SK-N-SH (cell line): ENCODE measurements at regions not wholly inside any gene's neighbourhood (a gene's known extent, or its start where the extent isn't known, plus 50 kb on each side); places are given as distances from the start of the nearest gene placed in this dataset.

Experiments
- CTCF ChIA-PET: fragments of 300-600, 350-600 bp; formaldehyde crosslinking; extraction: SDS; loops from one replicate; lab custom pipeline; 2021; lab: Yijun Ruan, JAX
- POLR2A ChIA-PET: fragments of 350-600 bp; sonication (Branson Sonifier 250); formaldehyde crosslinking; extraction: SDS; loops from one replicate; lab custom pipeline; 2020; ENCODE audit warnings: antibody characterized with exemption, inconsistent platforms; lab: Yijun Ruan, JAX
- DNase-seq: peaks from one replicate; pipeline ENCODE4 v3.0.0; 2012
- H2AFZ ChIP-seq: fragments of 200-600 bp; sonication (generic); 2 replicates; pipeline ENCODE4 v1.8.1; 2016; ENCODE audit warnings: antibody characterized with exemption, mild to moderate bottlenecking, low read depth
- H3F3A ChIP-seq: fragments of 200-600 bp; sonication (generic); replicated peaks from 2 replicates; pipeline ENCODE3; 2016; ENCODE audit warnings: antibody characterized with exemption, mild to moderate bottlenecking; ENCODE audit not compliant: insufficient read depth
- H3K27ac ChIP-seq, 2 experiments: fragments of 200-500 bp in 1 of 2; fragments of 200-600 bp in 1 of 2; sonication (Bioruptor generic) in 1 of 2; sonication (generic), shearing (Covaris generic) in 1 of 2; 2 replicates each; pipeline versions ENCODE4 v1.5.1 to v1.6.1; 2014 to 2016; ENCODE audit warnings: low read depth in 2 of 2, inconsistent platforms in 1 of 2, low read length in 1 of 2, mild to moderate bottlenecking in 1 of 2, mixed read lengths in 1 of 2
- H3K27me3 ChIP-seq: fragments of 200-600 bp; sonication (generic), shearing (Covaris generic); 2 replicates; pipeline ENCODE4 v1.6.1; 2016; ENCODE audit warnings: mixed run types; ENCODE audit not compliant: insufficient read depth
- H3K36me3 ChIP-seq, 2 experiments: fragments of 200-500 bp in 1 of 2; fragments of 200-600 bp in 1 of 2; sonication (Bioruptor generic) in 1 of 2; sonication (generic) in 1 of 2; replicated peaks in 1 of 2; 2 replicates each; pipeline versions ENCODE3 to v1.5.1; 2014 to 2016; ENCODE audit warnings: low read length in 1 of 2, mild to moderate bottlenecking in 1 of 2; ENCODE audit not compliant: insufficient read depth in 2 of 2, control insufficient read depth in 1 of 2
- H3K4me1 ChIP-seq, 2 experiments: fragments of 200-500 bp in 1 of 2; fragments of 200-600 bp in 1 of 2; sonication (Bioruptor generic) in 1 of 2; sonication (generic), shearing (Covaris generic) in 1 of 2; 2 replicates each; pipeline versions ENCODE4 v1.5.1 to v1.6.1; 2014 to 2016; ENCODE audit warnings: low read depth in 1 of 2, low read length in 1 of 2, mixed run types in 1 of 2; ENCODE audit not compliant: insufficient read depth in 2 of 2, control insufficient read depth in 1 of 2
- H3K4me2 ChIP-seq: fragments of 200-600 bp; sonication (generic), shearing (Covaris generic); 2 replicates; pipeline ENCODE4 v1.6.1; 2017; ENCODE audit warnings: mixed run types
- H3K4me3 ChIP-seq, 2 experiments: fragments of 200-500 bp in 1 of 2; fragments of 200-600 bp in 1 of 2; sonication (Bioruptor generic) in 1 of 2; sonication (generic), shearing (Covaris generic) in 1 of 2; 2 replicates each; pipeline versions ENCODE4 v1.5.1 to v1.8.1; 2014 to 2016; ENCODE audit warnings: low read depth in 2 of 2, inconsistent platforms in 1 of 2, low read length in 1 of 2, mild to moderate bottlenecking in 1 of 2, mixed read lengths in 1 of 2, moderate library complexity in 1 of 2
- H3K79me2 ChIP-seq: fragments of 200-600 bp; sonication (generic); 2 replicates; pipeline ENCODE4 v1.8.1; 2017; ENCODE audit warnings: mild to moderate bottlenecking; ENCODE audit not compliant: insufficient read depth
- H3K9ac ChIP-seq: fragments of 200-600 bp; sonication (generic); 2 replicates; pipeline ENCODE4 v1.6.1; 2017; ENCODE audit warnings: mixed run types
- H3K9me2 ChIP-seq: fragments of 200-600 bp; sonication (generic); 2 replicates; pipeline ENCODE4 v1.6.1; 2017; ENCODE audit warnings: mixed run types
- H3K9me3 ChIP-seq: fragments of 200-600 bp; sonication (generic); 2 replicates; pipeline ENCODE4 v1.6.1; 2017; ENCODE audit warnings: mixed run types, mild to moderate bottlenecking, moderate library complexity
- H4K20me1 ChIP-seq: fragments of 200-600 bp; sonication (generic); 2 replicates; pipeline ENCODE4 v1.6.1; 2017; ENCODE audit warnings: mild to moderate bottlenecking, mixed run types; ENCODE audit not compliant: insufficient read depth
- EP300 ChIP-seq, 2 experiments: IDR thresholded peaks; 2 replicates each; pipeline versions ENCODE4 v1.4.0 to v1.6.1; 2012; ENCODE audit warnings: borderline replicate concordance in 1 of 2, low read depth in 1 of 2, low read length in 1 of 2
- EZH2phosphoT487 ChIP-seq: fragments of 200-600 bp; sonication (generic); IDR thresholded peaks from 2 replicates; pipeline ENCODE4 v1.6.1; 2017; ENCODE audit warnings: low read depth, mixed run types, mild to moderate bottlenecking, antibody characterized with exemption, moderate library complexity, borderline replicate concordance
- GABPA ChIP-seq: IDR thresholded peaks from 2 replicates; pipeline ENCODE4 v1.4.0; 2012; ENCODE audit warnings: low read depth, mild to moderate bottlenecking
- GATA2 ChIP-seq: sonication (generic); formaldehyde crosslinking; IDR thresholded peaks from 2 replicates; pipeline ENCODE4 v1.5.0; 2020; ENCODE audit warnings: mild to moderate bottlenecking, missing genetic modification reagents
- JUND ChIP-seq: IDR thresholded peaks from 2 replicates; pipeline ENCODE4 v1.4.0; 2012
- MXI1 ChIP-seq: IDR thresholded peaks from 2 replicates; pipeline ENCODE4 v1.6.1; 2012; ENCODE audit warnings: mild to moderate bottlenecking, low read depth, low read length, improper control_type of control experiment
- RCOR1 ChIP-seq: fragments of 150-350 bp; IDR thresholded peaks from 2 replicates; pipeline ENCODE4 v1.6.1; 2017; ENCODE audit warnings: antibody characterized with exemption, low read length
- SMC3 ChIP-seq: IDR thresholded peaks from 2 replicates; pipeline ENCODE4 v1.6.1; 2012; ENCODE audit warnings: low read depth, low read length, improper control_type of control experiment
- TAF1 ChIP-seq: IDR thresholded peaks from 2 replicates; pipeline ENCODE4 v1.6.1; 2012; ENCODE audit warnings: low read depth, mild to moderate bottlenecking, low read length, moderate library complexity, borderline replicate concordance
- TCF12 ChIP-seq: IDR thresholded peaks from 2 replicates; pipeline ENCODE4 v1.4.0; 2012
- TEAD4 ChIP-seq: IDR thresholded peaks from 2 replicates; pipeline ENCODE4 v1.4.0; 2012; ENCODE audit warnings: mild to moderate bottlenecking, borderline replicate concordance; ENCODE audit not compliant: insufficient read depth
- WGBS: methylation state at CpG from one replicate; pipeline ENCODE4 v1.1.6; 2017; ENCODE audit warnings: low lambda C conversion rate; 5-methylcytosine and 5-hydroxymethylcytosine counted together
- TF ChIP-seq, protein P1 (sequence below): IDR thresholded peaks from 2 replicates; pipeline ENCODE4 v1.4.0; 2012; ENCODE audit warnings: low read depth, borderline replicate concordance
- TF ChIP-seq, protein P2 (sequence below): fragments of 150-350 bp; IDR thresholded peaks from 2 replicates; pipeline ENCODE4 v1.6.1; 2017; ENCODE audit warnings: antibody characterized with exemption, low read length, low read depth, borderline replicate concordance
- TF ChIP-seq, protein P3 (sequence below): IDR thresholded peaks from 2 replicates; pipeline ENCODE4 v1.4.0; 2012; ENCODE audit warnings: low read depth, borderline replicate concordance
- TF ChIP-seq, protein P4 (sequence below): IDR thresholded peaks from 2 replicates; pipeline ENCODE4 v1.6.1; 2012; ENCODE audit warnings: mild to moderate bottlenecking, low read depth, low read length, moderate library complexity

DNA sequence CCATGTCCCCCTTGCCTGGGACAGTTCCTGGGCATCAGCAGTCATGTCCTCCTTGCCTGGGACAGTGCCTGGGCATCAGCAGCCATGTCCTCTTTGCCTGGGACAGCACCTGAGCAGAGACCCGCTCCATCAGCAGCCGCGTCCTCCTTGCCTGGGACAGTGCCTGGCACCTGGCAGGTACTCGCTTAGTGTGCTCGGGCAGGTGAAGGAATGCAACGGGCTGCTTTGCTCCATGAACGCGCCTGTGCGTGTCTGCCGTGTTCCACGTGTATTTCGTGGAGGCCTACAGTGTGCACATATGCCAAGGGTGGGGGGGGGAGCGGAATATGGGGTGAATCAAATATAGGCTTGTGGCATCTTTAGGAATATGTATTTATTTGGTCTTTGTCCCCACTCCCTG is 1490.7 kb downstream of the TBC1D22A start:
- no peak overlapping the region for H3K4me3 ChIP-seq
- no peaks in the 10 kb centered on the region for H3K36me3 ChIP-seq
- no peaks in the 10 kb centered on the region for H3K4me1 ChIP-seq
- TF ChIP-seq GATA2 (CRISPR knock-in tag) (no peak), TAF1 (no peak), EZH2phosphoT487 (no peak), EP300 (IDR thresholded peaks at IDR 0.05; ENCODE audit: borderline replicate concordance in 1 of 2, low read depth in 1 of 2, low read length in 1 of 2) (no peak), GABPA (no peak), RCOR1 (no peak), MXI1 (no peak), TEAD4 (no peak), TCF12 (no peak), JUND (no peak), SMC3 (no peak)
- TF ChIP-seq, protein P1, sequence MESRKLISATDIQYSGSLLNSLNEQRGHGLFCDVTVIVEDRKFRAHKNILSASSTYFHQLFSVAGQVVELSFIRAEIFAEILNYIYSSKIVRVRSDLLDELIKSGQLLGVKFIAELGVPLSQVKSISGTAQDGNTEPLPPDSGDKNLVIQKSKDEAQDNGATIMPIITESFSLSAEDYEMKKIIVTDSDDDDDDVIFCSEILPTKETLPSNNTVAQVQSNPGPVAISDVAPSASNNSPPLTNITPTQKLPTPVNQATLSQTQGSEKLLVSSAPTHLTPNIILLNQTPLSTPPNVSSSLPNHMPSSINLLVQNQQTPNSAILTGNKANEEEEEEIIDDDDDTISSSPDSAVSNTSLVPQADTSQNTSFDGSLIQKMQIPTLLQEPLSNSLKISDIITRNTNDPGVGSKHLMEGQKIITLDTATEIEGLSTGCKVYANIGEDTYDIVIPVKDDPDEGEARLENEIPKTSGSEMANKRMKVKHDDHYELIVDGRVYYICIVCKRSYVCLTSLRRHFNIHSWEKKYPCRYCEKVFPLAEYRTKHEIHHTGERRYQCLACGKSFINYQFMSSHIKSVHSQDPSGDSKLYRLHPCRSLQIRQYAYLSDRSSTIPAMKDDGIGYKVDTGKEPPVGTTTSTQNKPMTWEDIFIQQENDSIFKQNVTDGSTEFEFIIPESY: no peak
- TF ChIP-seq, protein P2, sequence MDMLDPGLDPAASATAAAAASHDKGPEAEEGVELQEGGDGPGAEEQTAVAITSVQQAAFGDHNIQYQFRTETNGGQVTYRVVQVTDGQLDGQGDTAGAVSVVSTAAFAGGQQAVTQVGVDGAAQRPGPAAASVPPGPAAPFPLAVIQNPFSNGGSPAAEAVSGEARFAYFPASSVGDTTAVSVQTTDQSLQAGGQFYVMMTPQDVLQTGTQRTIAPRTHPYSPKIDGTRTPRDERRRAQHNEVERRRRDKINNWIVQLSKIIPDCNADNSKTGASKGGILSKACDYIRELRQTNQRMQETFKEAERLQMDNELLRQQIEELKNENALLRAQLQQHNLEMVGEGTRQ: no peak
- TF ChIP-seq, protein P3, sequence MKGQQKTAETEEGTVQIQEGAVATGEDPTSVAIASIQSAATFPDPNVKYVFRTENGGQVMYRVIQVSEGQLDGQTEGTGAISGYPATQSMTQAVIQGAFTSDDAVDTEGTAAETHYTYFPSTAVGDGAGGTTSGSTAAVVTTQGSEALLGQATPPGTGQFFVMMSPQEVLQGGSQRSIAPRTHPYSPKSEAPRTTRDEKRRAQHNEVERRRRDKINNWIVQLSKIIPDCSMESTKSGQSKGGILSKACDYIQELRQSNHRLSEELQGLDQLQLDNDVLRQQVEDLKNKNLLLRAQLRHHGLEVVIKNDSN: no peak
- TF ChIP-seq, protein P4, sequence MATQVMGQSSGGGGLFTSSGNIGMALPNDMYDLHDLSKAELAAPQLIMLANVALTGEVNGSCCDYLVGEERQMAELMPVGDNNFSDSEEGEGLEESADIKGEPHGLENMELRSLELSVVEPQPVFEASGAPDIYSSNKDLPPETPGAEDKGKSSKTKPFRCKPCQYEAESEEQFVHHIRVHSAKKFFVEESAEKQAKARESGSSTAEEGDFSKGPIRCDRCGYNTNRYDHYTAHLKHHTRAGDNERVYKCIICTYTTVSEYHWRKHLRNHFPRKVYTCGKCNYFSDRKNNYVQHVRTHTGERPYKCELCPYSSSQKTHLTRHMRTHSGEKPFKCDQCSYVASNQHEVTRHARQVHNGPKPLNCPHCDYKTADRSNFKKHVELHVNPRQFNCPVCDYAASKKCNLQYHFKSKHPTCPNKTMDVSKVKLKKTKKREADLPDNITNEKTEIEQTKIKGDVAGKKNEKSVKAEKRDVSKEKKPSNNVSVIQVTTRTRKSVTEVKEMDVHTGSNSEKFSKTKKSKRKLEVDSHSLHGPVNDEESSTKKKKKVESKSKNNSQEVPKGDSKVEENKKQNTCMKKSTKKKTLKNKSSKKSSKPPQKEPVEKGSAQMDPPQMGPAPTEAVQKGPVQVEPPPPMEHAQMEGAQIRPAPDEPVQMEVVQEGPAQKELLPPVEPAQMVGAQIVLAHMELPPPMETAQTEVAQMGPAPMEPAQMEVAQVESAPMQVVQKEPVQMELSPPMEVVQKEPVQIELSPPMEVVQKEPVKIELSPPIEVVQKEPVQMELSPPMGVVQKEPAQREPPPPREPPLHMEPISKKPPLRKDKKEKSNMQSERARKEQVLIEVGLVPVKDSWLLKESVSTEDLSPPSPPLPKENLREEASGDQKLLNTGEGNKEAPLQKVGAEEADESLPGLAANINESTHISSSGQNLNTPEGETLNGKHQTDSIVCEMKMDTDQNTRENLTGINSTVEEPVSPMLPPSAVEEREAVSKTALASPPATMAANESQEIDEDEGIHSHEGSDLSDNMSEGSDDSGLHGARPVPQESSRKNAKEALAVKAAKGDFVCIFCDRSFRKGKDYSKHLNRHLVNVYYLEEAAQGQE: no peak
- no peaks in the 10 kb centered on the region for H4K20me1 ChIP-seq
- H3K9ac ChIP-seq: no peak overlapping the region
- no peak overlapping the region for H3K4me2 ChIP-seq
- H3K9me3 ChIP-seq: no peaks in the 10 kb centered on the region
- no peaks in the 10 kb centered on the region for H3K9me2 ChIP-seq
- DNase-seq: no peak
- H3F3A ChIP-seq: no peaks in the 10 kb centered on the region
- CTCF ChIA-PET: no interaction called here
- H3K27me3 ChIP-seq: peaks cover 18% of the 10 kb centered on the region; the same call in 1 of the 2 replicates
- H3K79me2 ChIP-seq: no peaks in the 10 kb centered on the region
- H3K27ac ChIP-seq: no peak overlapping the region
- 5% methylated on average over 4 of the region's 13 CpGs for WGBS
- POLR2A ChIA-PET: no interaction called here
- H2AFZ ChIP-seq: no peak overlapping the region
